Tongue (tissue), 1 donor: ENCODE measurements at regions not wholly inside any gene's neighbourhood (a gene's known extent, or its start where the extent isn't known, plus 50 kb on each side); places are given as distances from the start of the nearest gene placed in this dataset.

Source experiments
- DNase-seq: peaks from one replicate; pipeline ENCODE4 v3.0.0-alpha.2; 2015

DNA sequence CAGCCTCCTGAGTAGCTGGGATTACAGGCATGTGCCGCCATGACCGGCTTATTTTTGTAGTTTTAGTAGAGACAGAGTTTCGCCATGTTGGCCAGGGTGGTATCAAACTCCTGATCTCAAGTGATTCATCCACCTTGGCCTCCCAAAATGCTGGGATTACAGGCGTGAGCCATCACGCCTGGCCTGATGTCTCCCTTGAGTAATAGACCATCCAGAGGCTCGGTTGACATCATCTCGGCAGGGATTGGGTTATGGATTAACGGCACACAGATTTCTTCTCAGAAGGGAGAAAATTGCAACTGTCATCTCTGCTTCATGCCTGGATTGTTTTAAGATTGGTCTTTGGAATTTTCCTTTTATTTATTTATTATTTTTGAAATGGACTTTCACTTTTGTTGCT, 239.2 kb upstream of the LARGE1 start:
- DNase-seq, result no peak

- DNase-seq, result no peak
Measured at GRCh38 chr22:34160141-34160783, 240.0 kb upstream of the LARGE1 start.

DNA sequence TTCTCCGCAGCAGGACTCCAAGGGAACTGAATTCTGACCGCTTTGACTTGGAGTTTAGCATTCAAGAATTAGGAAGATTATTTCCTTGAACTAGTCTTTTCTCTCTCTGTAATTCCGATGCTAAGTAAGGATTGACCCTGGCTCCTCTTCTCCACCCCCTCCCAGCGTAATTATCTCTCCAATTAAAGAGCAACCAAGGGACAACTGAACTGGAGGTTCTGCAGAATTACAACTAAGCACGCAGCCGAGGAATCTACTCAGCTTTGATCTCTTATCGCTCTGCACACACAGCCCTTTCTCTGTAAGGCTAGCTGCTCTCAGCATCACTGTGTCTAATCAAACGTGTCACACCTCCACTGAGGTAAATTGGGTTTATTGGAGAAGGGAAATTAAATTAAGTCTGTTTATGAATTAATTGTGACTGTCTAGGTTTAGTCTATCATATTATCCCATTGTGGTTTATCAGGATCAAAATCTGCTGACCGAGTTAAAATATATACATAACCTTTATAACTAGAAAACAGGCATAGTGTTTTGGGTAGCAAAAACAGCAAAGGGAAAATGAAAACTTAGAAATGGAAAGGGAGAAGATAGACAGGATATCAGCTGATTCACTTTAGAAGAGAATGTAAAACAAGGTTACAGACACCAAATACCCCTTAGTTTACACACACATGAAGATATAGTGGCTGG, 241.3 kb upstream of the LARGE1 start:
- DNase-seq, result no peak

DNA sequence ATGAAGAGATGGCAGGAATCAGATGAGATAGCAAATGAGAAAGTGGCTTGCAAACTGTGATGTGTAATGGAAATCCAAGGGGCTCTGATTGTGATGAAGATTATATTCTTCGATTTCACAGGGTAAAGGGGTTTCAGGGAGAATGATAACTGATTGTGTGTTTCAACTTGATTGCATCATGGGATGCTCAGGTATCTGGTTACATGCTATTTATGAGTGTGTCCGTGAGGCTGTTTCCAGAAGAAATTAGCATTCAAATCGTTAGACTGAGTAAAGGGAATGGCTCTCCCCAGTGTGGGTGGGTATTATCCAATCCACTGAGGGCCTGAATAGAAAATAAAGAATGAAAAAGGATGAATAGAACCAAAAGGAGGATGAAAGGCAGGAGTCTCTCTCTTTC, 278.7 kb upstream of the LARGE1 start:
- DNase-seq, result no peak

DNA sequence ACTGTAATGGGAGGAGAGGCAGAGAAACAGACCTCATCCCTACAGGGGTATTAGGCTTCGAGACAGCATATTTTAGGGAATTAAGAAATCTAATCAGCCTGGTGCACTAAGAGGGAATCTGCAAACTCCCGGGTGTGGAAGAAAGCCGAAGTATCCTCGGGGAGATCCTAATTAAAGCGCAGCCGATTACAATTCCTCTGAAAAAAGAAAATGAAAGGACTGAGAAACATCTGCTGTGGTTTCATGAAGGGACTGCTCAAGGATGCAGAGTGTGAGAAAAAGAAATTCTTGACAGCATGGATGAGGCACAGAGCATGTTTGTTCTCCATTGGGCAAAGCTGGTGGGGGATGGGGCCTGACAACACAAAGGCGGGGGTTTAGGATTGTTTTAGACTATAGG, 290.0 kb upstream of the LARGE1 start:
- DNase-seq, result no peak

DNA sequence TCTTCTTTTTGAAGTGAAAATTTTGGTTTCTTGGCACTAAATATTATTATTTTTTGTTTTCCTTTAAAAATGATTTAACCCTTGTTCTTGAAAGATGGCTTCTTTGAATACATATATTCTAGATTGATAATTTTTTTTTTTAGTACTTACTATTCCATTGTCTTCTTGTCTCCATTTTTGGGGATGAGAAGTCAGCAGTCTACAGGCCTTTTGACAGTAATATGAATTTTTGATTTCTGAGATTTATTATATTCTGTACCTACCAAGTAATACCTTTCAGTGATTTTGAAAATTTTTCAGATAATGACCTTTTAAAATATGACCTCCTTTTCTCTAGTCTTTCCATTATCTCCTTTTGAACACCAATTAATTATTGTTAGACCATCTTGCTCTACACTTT, 294.1 kb upstream of the LARGE1 start:
- no peak for DNase-seq

GRCh38 chr22:34225278-34225677, 305.0 kb upstream of the LARGE1 start:
- no peak for DNase-seq

- peak; percentile 28 for DNase-seq
Measured at GRCh38 chr22:34236527-34236926, 316.3 kb upstream of the LARGE1 start.

GRCh38 chr22:34239421-34239820, 319.1 kb upstream of the LARGE1 start:
- no peak for DNase-seq

DNA sequence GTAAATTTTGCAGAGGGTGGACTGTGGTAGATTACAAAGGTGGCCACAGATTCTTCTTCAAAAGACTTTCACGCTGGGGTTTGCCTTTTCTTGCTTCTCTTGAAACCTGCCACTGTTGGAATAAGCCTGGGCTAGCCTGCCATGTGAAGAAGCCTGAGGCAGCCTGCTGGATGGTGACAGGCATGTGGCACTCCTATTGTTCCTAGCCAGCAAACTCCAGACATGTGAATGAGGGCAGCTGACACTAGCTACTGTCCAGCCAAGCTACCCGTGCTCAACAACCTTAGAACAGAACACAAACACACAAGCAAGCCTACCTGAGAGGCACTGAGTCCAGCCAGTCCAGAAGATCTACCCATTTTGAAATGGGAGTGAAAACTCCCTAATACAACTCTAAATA, 322.7 kb upstream of the LARGE1 start:
- DNase-seq, result no peak

DNA sequence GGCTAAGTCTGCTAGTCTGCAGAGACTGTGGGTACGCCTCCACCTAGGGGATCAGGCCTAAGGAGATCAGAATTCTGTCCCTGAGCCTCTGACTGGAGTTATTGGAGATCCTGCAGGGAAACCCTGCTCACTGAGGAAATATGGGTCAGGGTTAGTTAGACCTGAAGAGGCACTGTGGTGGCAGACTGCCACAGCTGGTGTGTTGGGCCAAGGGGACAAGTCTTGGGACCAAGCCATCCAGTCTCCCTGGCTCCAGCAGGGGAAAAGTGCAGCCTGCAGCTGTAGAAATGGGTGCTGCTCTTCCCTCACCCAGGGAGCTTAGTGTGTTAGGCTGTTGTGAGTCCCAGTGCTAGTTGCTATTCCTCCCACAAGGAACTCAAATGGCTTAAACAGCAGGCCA, 334.8 kb upstream of the LARGE1 start:
- no peak for DNase-seq

GRCh38 chr22:34278121-34278520, 357.8 kb upstream of the LARGE1 start:
- peak; percentile 51 for DNase-seq

GRCh38 chr22:34281738-34282137, 361.5 kb upstream of the LARGE1 start:
- no peak for DNase-seq

- DNase-seq, result no peak
Measured at GRCh38 chr22:34283844-34284243, 363.6 kb upstream of the LARGE1 start.

DNA sequence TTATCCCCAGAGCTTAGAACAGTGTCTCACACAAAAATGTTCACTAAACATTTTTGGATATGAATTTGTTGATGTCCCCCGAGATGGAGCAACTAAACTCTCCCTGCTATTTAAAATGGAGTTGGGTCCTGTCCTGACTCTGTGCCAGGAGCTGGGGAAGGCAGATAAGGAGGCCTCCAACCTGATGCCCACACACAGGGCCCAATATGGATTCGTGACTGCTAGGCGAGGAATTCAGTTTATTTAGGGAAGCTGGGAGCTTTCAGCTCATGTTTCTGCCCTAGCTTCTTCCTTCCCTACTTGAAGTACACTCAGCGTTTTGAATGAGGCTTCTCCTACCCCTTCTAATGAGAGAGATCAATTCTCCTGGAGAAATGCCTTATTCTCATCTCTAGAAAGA, 373.0 kb upstream of the LARGE1 start:
- peak; percentile 16 for DNase-seq

- DNase-seq, result no peak
Measured at GRCh38 chr22:34294476-34294875, 374.2 kb upstream of the LARGE1 start.

- no peak for DNase-seq
Measured at GRCh38 chr22:34294986-34295385, 374.7 kb upstream of the LARGE1 start.

- DNase-seq, result no peak
Measured at GRCh38 chr22:34296461-34296860, 376.2 kb upstream of the LARGE1 start.

- DNase-seq, result no peak
Measured at GRCh38 chr22:34297536-34298120, 377.4 kb upstream of the LARGE1 start.

GRCh38 chr22:34299496-34299895, 379.2 kb upstream of the LARGE1 start:
- no peak for DNase-seq

DNA sequence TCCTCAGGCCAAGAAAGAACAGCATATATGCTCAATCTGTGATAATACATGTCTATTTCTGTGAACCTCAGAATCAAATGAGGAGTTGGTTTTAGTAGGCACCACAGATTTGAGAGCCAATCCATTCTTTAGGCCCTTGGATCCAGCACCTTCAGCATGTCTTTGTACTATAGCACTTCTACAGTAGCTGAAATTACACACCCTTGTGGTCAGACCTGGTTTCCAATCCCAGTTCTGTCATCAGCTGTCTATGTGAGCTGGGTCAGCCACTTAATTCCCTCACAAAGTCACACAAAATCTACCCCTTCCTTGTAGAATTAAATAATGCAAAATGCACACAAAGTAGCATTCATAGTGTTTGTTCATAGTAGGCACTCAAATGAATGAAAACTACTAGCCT, 381.3 kb upstream of the LARGE1 start:
- DNase-seq, result no peak

DNA sequence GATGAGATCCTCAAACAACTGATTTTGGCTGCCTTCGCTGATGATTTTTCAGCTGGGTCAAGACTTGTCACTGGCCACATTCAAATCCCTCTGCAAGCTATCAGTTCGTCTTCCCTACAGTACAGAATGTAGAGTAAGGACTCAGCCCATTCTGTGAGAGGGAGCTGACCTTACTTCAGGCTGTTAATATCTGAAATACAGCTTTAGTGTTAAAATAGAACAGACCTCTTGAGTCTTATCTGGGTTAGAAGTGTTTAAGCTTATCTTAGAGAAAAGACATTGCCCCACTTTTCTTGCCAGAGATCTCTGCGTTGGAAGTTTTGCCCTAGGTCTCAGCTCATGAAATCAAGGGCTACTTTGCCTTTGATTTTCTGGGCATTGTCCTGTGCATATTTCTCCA, 383.4 kb upstream of the LARGE1 start:
- no peak for DNase-seq

DNA sequence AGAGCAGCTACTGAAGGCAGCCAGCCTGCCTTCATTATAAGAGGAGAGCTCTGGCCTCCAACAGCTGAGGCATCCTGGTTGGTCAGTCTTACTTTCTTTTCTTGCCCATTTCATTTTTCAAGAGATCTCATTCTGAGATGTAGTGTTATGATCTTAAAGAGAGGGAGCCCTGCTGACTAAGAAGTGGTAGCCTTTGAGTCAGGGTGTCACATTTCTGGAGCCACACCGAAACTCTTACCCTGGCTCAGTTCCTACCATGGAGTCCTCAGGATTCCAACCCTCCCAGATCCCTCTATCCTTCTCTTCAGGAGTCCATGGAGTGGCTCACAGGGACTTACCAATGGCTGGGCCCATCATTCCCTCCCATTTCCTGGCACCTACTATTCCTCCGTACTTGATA, 386.1 kb upstream of the LARGE1 start:
- DNase-seq, result no peak

DNA sequence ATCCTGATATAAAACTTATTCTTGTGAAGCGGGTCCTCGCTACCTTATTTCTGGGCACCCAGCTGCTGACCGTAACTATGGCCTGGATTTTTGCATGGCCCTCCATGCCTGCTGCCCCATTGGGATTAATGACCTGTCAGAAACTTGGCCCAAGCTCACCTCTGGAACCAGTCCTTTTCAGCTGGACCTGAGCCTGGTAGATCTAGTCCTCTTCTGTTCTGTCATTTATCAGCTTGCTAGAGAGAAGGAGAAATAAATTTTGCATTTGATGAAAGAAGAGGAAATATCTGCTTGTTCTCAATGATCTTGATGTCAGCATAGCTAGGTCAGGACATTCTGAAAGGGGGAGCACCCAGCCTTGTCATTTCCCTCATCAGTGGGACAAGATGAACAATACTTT, 387.8 kb upstream of the LARGE1 start:
- no peak for DNase-seq
